OCI-LY1 (cell line): ENCODE measurements at regions not wholly inside any gene's neighbourhood (a gene's known extent, or its start where the extent isn't known, plus 50 kb on each side); places are given as distances from the start of the nearest gene placed in this dataset.

ENCODE experiments used
- H2AFZ ChIP-seq: fragments of 200-600 bp; sonication (generic), shearing (Covaris generic); 2 replicates; pipeline ENCODE4 v1.6.0; 2014; ENCODE audit warnings: antibody characterized with exemption, mild to moderate bottlenecking, low read length
- H3F3A ChIP-seq: fragments of 200-600 bp; sonication (generic), shearing (Covaris generic); 2 replicates; pipeline ENCODE4 v1.6.0; 2014; ENCODE audit warnings: mild to moderate bottlenecking, antibody characterized with exemption, low read length, moderate library complexity; ENCODE audit not compliant: insufficient read depth
- H3K27ac ChIP-seq: fragments of 200-600 bp; sonication (generic); 2 replicates; pipeline ENCODE4 v1.5.1; 2014; ENCODE audit warnings: low read length, mixed run types, mild to moderate bottlenecking, low read depth; ENCODE audit not compliant: poor library complexity, severe bottlenecking
- H3K27me3 ChIP-seq: fragments of 200-600 bp; sonication (generic); 2 replicates; pipeline ENCODE4 v1.6.0; 2014; ENCODE audit warnings: antibody characterized with exemption, mild to moderate bottlenecking, low read length, moderate library complexity; ENCODE audit not compliant: insufficient read depth
- H3K36me3 ChIP-seq: fragments of 200-600 bp; sonication (generic); 2 replicates; pipeline ENCODE4 v1.6.1; 2014; ENCODE audit warnings: mild to moderate bottlenecking, antibody characterized with exemption, low read length, moderate library complexity, mixed read lengths; ENCODE audit not compliant: insufficient read depth
- H3K4me1 ChIP-seq: fragments of 200-600 bp; sonication (generic); 2 replicates; pipeline ENCODE4 v1.5.1; 2014; ENCODE audit warnings: mild to moderate bottlenecking, low read length, moderate library complexity; ENCODE audit not compliant: insufficient read depth, severe bottlenecking
- H3K4me2 ChIP-seq: fragments of 200-600 bp; sonication (generic), shearing (Covaris generic); 2 replicates; pipeline ENCODE4 v1.6.1; 2014; ENCODE audit warnings: low read length
- H3K4me3 ChIP-seq: fragments of 200-600 bp; sonication (generic); 2 replicates; pipeline ENCODE4 v1.5.1; 2014; ENCODE audit warnings: low read length, low read depth, mild to moderate bottlenecking, mixed read lengths; ENCODE audit not compliant: poor library complexity, severe bottlenecking
- H3K79me2 ChIP-seq: fragments of 200-600 bp; shearing (Covaris generic); 2 replicates; pipeline ENCODE4 v1.6.1; 2016; ENCODE audit warnings: mixed run types, low read length, mixed read lengths; ENCODE audit not compliant: insufficient read depth
- H3K9ac ChIP-seq: fragments of 200-600 bp; sonication (generic), shearing (Covaris generic); 2 replicates; pipeline ENCODE4 v1.6.1; 2014; ENCODE audit warnings: mild to moderate bottlenecking, low read length, mixed read lengths
- H3K9me2 ChIP-seq: fragments of 200-600 bp; sonication (generic), shearing (Covaris generic); 2 replicates; pipeline ENCODE4 v1.6.1; 2014; ENCODE audit warnings: low read depth, mild to moderate bottlenecking, low read length, mixed read lengths
- H3K9me3 ChIP-seq: fragments of 200-600 bp; shearing (Covaris generic); 2 replicates; pipeline ENCODE4 v1.6.1; 2014; ENCODE audit warnings: low read length, mixed read lengths
- H4K20me1 ChIP-seq: fragments of 200-600 bp; sonication (generic), shearing (Covaris generic); 2 replicates; pipeline ENCODE4 v1.6.0; 2016; ENCODE audit warnings: mild to moderate bottlenecking, low read length; ENCODE audit not compliant: insufficient read depth
- CTCF ChIP-seq: fragments of 200-600 bp; sonication (generic), shearing (Covaris generic); IDR thresholded peaks from 2 replicates; pipeline ENCODE4 v1.5.1; 2017; ENCODE audit warnings: mild to moderate bottlenecking, antibody characterized with exemption, low read length, moderate library complexity, mixed read lengths
- EZH2 ChIP-seq: fragments of 200-600 bp; sonication (generic), shearing (Covaris generic); IDR thresholded peaks from 2 replicates; pipeline ENCODE4 v1.8.0; 2017; ENCODE audit warnings: borderline replicate concordance, mixed run types, mild to moderate bottlenecking, antibody characterized with exemption, low read length, moderate library complexity, mixed read lengths

GRCh38 chrX:13934731-13935130 is 95.0 kb downstream of the GEMIN8 start:
- Histone ChIP-seq H3F3A (no peaks in the 10 kb centered on the region), H3K4me1 (no peaks in the 10 kb centered on the region), H3K27ac (no peak overlapping the region), H3K79me2 (no peaks in the 10 kb centered on the region), H3K4me2 (no peak overlapping the region), H2AFZ (no peak overlapping the region), H3K36me3 (no peaks in the 10 kb centered on the region), H3K4me3 (no peak overlapping the region), H4K20me1 (no peaks in the 10 kb centered on the region), H3K27me3 (no peaks in the 10 kb centered on the region), H3K9ac (no peak overlapping the region), H3K9me2 (no peaks in the 10 kb centered on the region), H3K9me3 (no peaks in the 10 kb centered on the region)
- TF ChIP-seq CTCF (no peak), EZH2 (no peak)

- Histone ChIP-seq H3K27ac (no peak overlapping the region), H3K79me2 (no peaks in the 10 kb centered on the region), H3K9me3 (no peaks in the 10 kb centered on the region), H4K20me1 (no peaks in the 10 kb centered on the region), H3K27me3 (no peaks in the 10 kb centered on the region), H2AFZ (no peak overlapping the region), H3F3A (no peaks in the 10 kb centered on the region), H3K4me2 (no peak overlapping the region), H3K4me1 (no peaks in the 10 kb centered on the region), H3K9ac (no peak overlapping the region), H3K9me2 (no peaks in the 10 kb centered on the region), H3K4me3 (no peak overlapping the region), H3K36me3 (no peaks in the 10 kb centered on the region)
- TF ChIP-seq CTCF: no peak
- no peak for TF ChIP-seq EZH2
Measured at GRCh38 chrX:13933851-13934250, 95.8 kb downstream of the GEMIN8 start.

GRCh38 chrX:13933352-13933751 is 96.3 kb downstream of the GEMIN8 start:
- Histone ChIP-seq H3K4me2 (no peak overlapping the region), H3K9ac (no peak overlapping the region), H3K4me3 (no peak overlapping the region), H4K20me1 (no peaks in the 10 kb centered on the region), H3K9me3 (no peaks in the 10 kb centered on the region), H3K27me3 (no peaks in the 10 kb centered on the region), H3F3A (no peaks in the 10 kb centered on the region), H3K4me1 (no peaks in the 10 kb centered on the region), H3K9me2 (no peaks in the 10 kb centered on the region), H3K27ac (no peak overlapping the region), H2AFZ (no peak overlapping the region), H3K79me2 (no peaks in the 10 kb centered on the region), H3K36me3 (no peaks in the 10 kb centered on the region)
- no peak for TF ChIP-seq EZH2
- TF ChIP-seq CTCF: no peak
